Thoracic aorta (tissue), 2 donors: ENCODE measurements at regions not wholly inside any gene's neighbourhood (a gene's known extent, or its start where the extent isn't known, plus 50 kb on each side); places are given as distances from the start of the nearest gene placed in this dataset.

Source experiments
- ATAC-seq: fragments of 150-250 bp; one replicate; pipeline ENCODE4 v1.8.0; 2017; ENCODE audit warnings: low read depth; ENCODE audit not compliant: insufficient number of reproducible peaks, low FRiP score
- DNase-seq: peaks from one replicate; pipeline ENCODE4 v3.0.0-alpha.2; 2020; ENCODE audit warnings: low spot score
- H3K27ac ChIP-seq, 2 donors: fragments of 200-600 bp; sonication (generic); 1 replicate in 1 of 2; 2 replicates in 1 of 2; pipeline ENCODE4 v1.5.1; 2016; ENCODE audit warnings: mild to moderate bottlenecking in 2 of 2, moderate library complexity in 2 of 2
- H3K27me3 ChIP-seq: fragments of 200-600 bp; sonication (generic); replicated peaks from 2 replicates; pipeline ENCODE4 v1.6.0; 2016; ENCODE audit warnings: mild to moderate bottlenecking; ENCODE audit not compliant: insufficient read depth
- H3K36me3 ChIP-seq: fragments of 200-600 bp; sonication (generic); one replicate; pipeline ENCODE4 v1.5.1; 2016
- H3K4me1 ChIP-seq, 2 donors: fragments of 200-600 bp; sonication (generic); 1 replicate in 1 of 2; 2 replicates in 1 of 2; pipeline versions ENCODE4 v1.5.1 to v1.6.0; 2016; ENCODE audit warnings: low read depth in 2 of 2, mild to moderate bottlenecking in 1 of 2; ENCODE audit not compliant: control insufficient read depth in 1 of 2
- H3K4me3 ChIP-seq: fragments of 200-600 bp; sonication (generic); 2 replicates; pipeline ENCODE4 v1.5.1; 2016; ENCODE audit warnings: mild to moderate bottlenecking
- H3K9me3 ChIP-seq: fragments of 200-600 bp; sonication (generic); 2 replicates; pipeline ENCODE4 v1.5.1; 2016
- CTCF ChIP-seq: fragments of 200-600 bp; sonication (generic); IDR thresholded peaks from one replicate; pipeline ENCODE4 v1.5.1; 2019; ENCODE audit warnings: antibody characterized with exemption

- no peak for DNase-seq
- Histone ChIP-seq H3K9me3 (no peaks in the 10 kb centered on the region), H3K27ac (no peak overlapping the region), H3K4me1 (peaks cover 0 to 13% of the 10 kb centered on the region in 2 donors), H3K4me3 (no peak overlapping the region), H3K27me3 (no peaks in the 10 kb centered on the region), H3K36me3 (no peaks in the 10 kb centered on the region)
- TF ChIP-seq CTCF: no peak
- ATAC-seq: no peak
Measured at GRCh38 chr6:12584631-12585405, 131.7 kb upstream of the PHACTR1 start.

- no peak for TF ChIP-seq CTCF
- ATAC-seq (no peak), DNase-seq (no peak)
- H3K4me1 ChIP-seq: peaks cover 0 to 13% of the 10 kb centered on the region in 2 donors
- no peaks in the 10 kb centered on the region for H3K27me3 ChIP-seq
- no peaks in the 10 kb centered on the region for H3K36me3 ChIP-seq
- no peak overlapping the region for H3K27ac ChIP-seq
- H3K4me3 ChIP-seq: peak overlapping the region; percentile 36
- H3K9me3 ChIP-seq: no peaks in the 10 kb centered on the region
Measured at GRCh38 chr6:12585497-12585958, 131.0 kb upstream of the PHACTR1 start.

GRCh38 chr6:12586721-12587480 lies 129.7 kb upstream of the PHACTR1 start:
- no peaks in the 10 kb centered on the region for H3K27me3 ChIP-seq
- no peak for TF ChIP-seq CTCF
- H3K4me1 ChIP-seq: peaks cover 0 to 13% of the 10 kb centered on the region in 2 donors
- H3K27ac ChIP-seq: no peak overlapping the region
- DNase-seq (no peak), ATAC-seq (no peak)
- H3K4me3 ChIP-seq: no peak overlapping the region
- H3K36me3 ChIP-seq: no peaks in the 10 kb centered on the region
- no peaks in the 10 kb centered on the region for H3K9me3 ChIP-seq

- no peak for TF ChIP-seq CTCF
- Histone ChIP-seq H3K9me3 (no peaks in the 10 kb centered on the region), H3K4me3 (no peak overlapping the region), H3K27me3 (no peaks in the 10 kb centered on the region), H3K4me1 (peaks cover 0 to 4% of the 10 kb centered on the region in 2 donors), H3K36me3 (no peaks in the 10 kb centered on the region), H3K27ac (no peak overlapping the region)
- DNase-seq (no peak), ATAC-seq (no peak)
Measured at GRCh38 chr6:12590901-12591300, 125.7 kb upstream of the PHACTR1 start.

- no peaks in the 10 kb centered on the region for H3K27me3 ChIP-seq
- no peaks in the 10 kb centered on the region for H3K36me3 ChIP-seq
- no peak for DNase-seq
- no peaks in the 10 kb centered on the region for H3K9me3 ChIP-seq
- peaks cover 0 to 4% of the 10 kb centered on the region in 2 donors for H3K4me1 ChIP-seq
- ATAC-seq: no peak
- no peak overlapping the region for H3K4me3 ChIP-seq
- H3K27ac ChIP-seq: no peak overlapping the region
- TF ChIP-seq CTCF: no peak
Measured at GRCh38 chr6:12592634-12593033, 123.9 kb upstream of the PHACTR1 start.
